Suprapubic skin (tissue), 3 donors: ENCODE measurements at regions not wholly inside any gene's neighbourhood (a gene's known extent, or its start where the extent isn't known, plus 50 kb on each side); places are given as distances from the start of the nearest gene placed in this dataset.

Experiments
- CTCF ChIP-seq, 2 donors: fragments of 200-600 bp in 1 of 2; fragments of 450-650 bp in 1 of 2; sonication (generic) in 1 of 2; IDR thresholded peaks; one replicate each; pipeline ENCODE4 v1.5.1; 2016 to 2019; ENCODE audit warnings: antibody characterized with exemption in 2 of 2, mild to moderate bottlenecking in 1 of 2, moderate library complexity in 1 of 2
- POLR2A ChIP-seq, 2 donors: fragments of 450-650 bp; IDR thresholded peaks; one replicate each; pipeline ENCODE4 v1.6.1; 2017; ENCODE audit warnings: antibody characterized with exemption in 2 of 2, mild to moderate bottlenecking in 2 of 2, moderate library complexity in 2 of 2

GRCh38 chr12:43237238-43237879 is 314.6 kb downstream of the ADAMTS20 start:
- TF ChIP-seq CTCF (IDR thresholded peaks at IDR 0.05) (no peak), POLR2A (IDR thresholded peaks at IDR 0.05) (no peak)
